Fibroblast of pulmonary artery (primary cell): ENCODE measurements at regions not wholly inside any gene's neighbourhood (a gene's known extent, or its start where the extent isn't known, plus 50 kb on each side); places are given as distances from the start of the nearest gene placed in this dataset.

Experiments used
- DNase-seq: peaks from one replicate; pipeline ENCODE4 v3.0.0-alpha.2; 2010; ENCODE audit warnings: low read depth
- H3K4me3 ChIP-seq: replicated peaks from 2 replicates; pipeline ENCODE4 v1.5.1; 2011; ENCODE audit warnings: low read depth, mild to moderate bottlenecking, control low read depth, low read length, moderate library complexity
- CTCF ChIP-seq: IDR thresholded peaks from 2 replicates; pipeline ENCODE4 v1.5.1; 2011; ENCODE audit warnings: mild to moderate bottlenecking, control low read depth, low read length, inconsistent platforms; ENCODE audit errors: missing control alignments

GRCh38 chr15:39219608-39220007 is 361.3 kb upstream of the THBS1 start:
- no peak for DNase-seq
- no peak overlapping the region for H3K4me3 ChIP-seq
- no peak for TF ChIP-seq CTCF

- no peak overlapping the region for H3K4me3 ChIP-seq
- DNase-seq = no peak
- no peak for TF ChIP-seq CTCF
Observed at GRCh38 chr15:39226169-39226937, 354.5 kb upstream of the THBS1 start.

- DNase-seq = no peak
- H3K4me3 ChIP-seq = no peak overlapping the region
- no peak for TF ChIP-seq CTCF
Observed at GRCh38 chr15:39227001-39227400, 353.9 kb upstream of the THBS1 start.

GRCh38 chr15:39228889-39229288 is 352.0 kb upstream of the THBS1 start:
- DNase-seq = no peak
- no peak overlapping the region for H3K4me3 ChIP-seq
- TF ChIP-seq CTCF = no peak

GRCh38 chr15:39230205-39230907 is 350.5 kb upstream of the THBS1 start:
- no peak for TF ChIP-seq CTCF
- no peak overlapping the region for H3K4me3 ChIP-seq
- peak; percentile 80 for DNase-seq

GRCh38 chr15:39230908-39231285 is 350.0 kb upstream of the THBS1 start:
- TF ChIP-seq CTCF = no peak
- H3K4me3 ChIP-seq = no peak overlapping the region
- no peak for DNase-seq

- peak; percentile 62 for DNase-seq
- H3K4me3 ChIP-seq = no peak overlapping the region
- TF ChIP-seq CTCF = no peak
Observed at GRCh38 chr15:39232512-39232911, 348.4 kb upstream of the THBS1 start.
